Hematopoietic multipotent progenitor cell (in vitro differentiated cells): ENCODE measurements at regions not wholly inside any gene's neighbourhood (a gene's known extent, or its start where the extent isn't known, plus 50 kb on each side); places are given as distances from the start of the nearest gene placed in this dataset.
"Not testable (repeated sequence)": the region's sequence is repeated elsewhere in the genome, so short reads cannot be mapped to it uniquely, and the experiment has no call there.

ENCODE experiments used
- DNase-seq, 3 donors: peaks; one replicate each; pipeline ENCODE4 v3.0.0-alpha.2; 2011 to 2015; ENCODE audit warnings: low read depth in 2 of 3, low spot score in 2 of 3

- DNase-seq, result no peak
These were observed 264.6 kb upstream of the THUMPD2 start for GRCh38 chr2:40043641-40044040.

GRCh38 chr2:40043191-40043590 is 264.1 kb upstream of the THUMPD2 start:
- no peak for DNase-seq

GRCh38 chr2:40041422-40042382 is 262.6 kb upstream of the THUMPD2 start:
- no peak for DNase-seq

GRCh38 chr2:40039549-40039948 is 260.5 kb upstream of the THUMPD2 start:
- DNase-seq, result no peak

- DNase-seq, result no peak
These were observed 259.6 kb upstream of the THUMPD2 start for GRCh38 chr2:40038646-40039045.

GRCh38 chr2:40037303-40037702 is 258.2 kb upstream of the THUMPD2 start:
- DNase-seq, result peak in 2 of 3 donors; percentile 14 to 53

GRCh38 chr2:40036241-40036640 is 257.2 kb upstream of the THUMPD2 start:
- DNase-seq, result no peak

GRCh38 chr2:40034801-40035200 is 255.7 kb upstream of the THUMPD2 start:
- no peak for DNase-seq

- no peak for DNase-seq
These were observed 255.1 kb upstream of the THUMPD2 start for GRCh38 chr2:40034198-40034597.

GRCh38 chr2:40033781-40034180 is 254.7 kb upstream of the THUMPD2 start:
- no peak for DNase-seq

- no peak for DNase-seq
These were observed 253.7 kb upstream of the THUMPD2 start for GRCh38 chr2:40032650-40033319.

GRCh38 chr2:40030456-40030975 is 251.5 kb upstream of the THUMPD2 start:
- DNase-seq, result no peak

- no peak for DNase-seq
These were observed 249.9 kb upstream of the THUMPD2 start for GRCh38 chr2:40028792-40029488.

GRCh38 chr2:40027968-40028367 is 248.9 kb upstream of the THUMPD2 start:
- DNase-seq, result no peak

- peak in 1 of 3 donors; percentile 46 for DNase-seq
These were observed 246.2 kb upstream of the THUMPD2 start for GRCh38 chr2:40025276-40025675.

- no peak for DNase-seq
These were observed 241.9 kb upstream of the THUMPD2 start for GRCh38 chr2:40020997-40021396.

GRCh38 chr2:40016151-40016885 is 237.3 kb upstream of the THUMPD2 start:
- DNase-seq, result no peak

- DNase-seq, result not testable (repeated sequence)
These were observed 234.9 kb upstream of the THUMPD2 start for GRCh38 chr2:40013962-40014361.

GRCh38 chr2:40004336-40004735 is 225.3 kb upstream of the THUMPD2 start:
- no peak for DNase-seq

- no peak for DNase-seq
These were observed 223.3 kb upstream of the THUMPD2 start for GRCh38 chr2:40002339-40002738.
